Tibial nerve (tissue), 4 donors: ENCODE measurements at regions not wholly inside any gene's neighbourhood (a gene's known extent, or its start where the extent isn't known, plus 50 kb on each side); places are given as distances from the start of the nearest gene placed in this dataset.
"Not testable (repeated sequence)": the region's sequence is repeated elsewhere in the genome, so short reads cannot be mapped to it uniquely, and the experiment has no call there.

Experiments used
- CTCF ChIP-seq, 5 experiments: fragments of 200-600 bp in 3 of 5; fragments of 450-650 bp in 2 of 5; sonication (generic) in 3 of 5; IDR thresholded peaks; one replicate each; pipeline ENCODE4 v1.5.1; 2016 to 2019; ENCODE audit warnings: antibody characterized with exemption in 5 of 5, mild to moderate bottlenecking in 3 of 5, moderate library complexity in 2 of 5
- EP300 ChIP-seq, 2 donors: sonication (generic); formaldehyde crosslinking; IDR thresholded peaks; one replicate each; pipeline ENCODE4 v1.6.1; 2017; ENCODE audit warnings: antibody characterized with exemption in 2 of 2, mild to moderate bottlenecking in 1 of 2
- POLR2A ChIP-seq, 2 donors: fragments of 450-650 bp; IDR thresholded peaks; one replicate each; pipeline ENCODE4 v1.6.1; 2017; ENCODE audit warnings: antibody characterized with exemption in 2 of 2, mild to moderate bottlenecking in 2 of 2, moderate library complexity in 2 of 2

GRCh38 chr1:90219166-90219871 is 224.4 kb downstream of the ZNF326 start:
- TF ChIP-seq CTCF, POLR2A, EP300 (IDR thresholded peaks at IDR 0.05): not testable (repeated sequence)
